Mesenchymal stem cell (in vitro differentiated cells and primary cell): ENCODE measurements at regions not wholly inside any gene's neighbourhood (a gene's known extent, or its start where the extent isn't known, plus 50 kb on each side); places are given as distances from the start of the nearest gene placed in this dataset.
A peak's percentile ranks its signal among the peaks of the same experiment; 100 is the strongest.

Experiments
- DNase-seq: peaks from one replicate; pipeline ENCODE4 v3.0.0-alpha.2; 2013
- H2AFZ ChIP-seq: one replicate; pipeline ENCODE4 v1.6.1; 2013; ENCODE audit warnings: low read depth, mild to moderate bottlenecking, control low read depth, inconsistent platforms, low read length, moderate library complexity
- H2AK5ac ChIP-seq: 2 replicates; pipeline ENCODE4 v1.6.1; 2013; ENCODE audit warnings: low read length, moderate library complexity, mild to moderate bottlenecking, inconsistent platforms; ENCODE audit not compliant: severe bottlenecking
- H2BK120ac ChIP-seq: one replicate; pipeline ENCODE4 v1.6.1; 2013; ENCODE audit warnings: low read depth, mild to moderate bottlenecking, inconsistent platforms, low read length, moderate library complexity
- H2BK12ac ChIP-seq, 2 experiments: one replicate each; pipeline ENCODE4 v1.6.1; 2013; ENCODE audit warnings: inconsistent platforms in 2 of 2, low read length in 2 of 2, mild to moderate bottlenecking in 2 of 2, moderate library complexity in 2 of 2, control low read depth in 1 of 2
- H2BK15ac ChIP-seq: one replicate; pipeline ENCODE4 v1.6.1; 2013; ENCODE audit warnings: mild to moderate bottlenecking, low read depth, inconsistent platforms; ENCODE audit not compliant: poor library complexity, severe bottlenecking
- H2BK5ac ChIP-seq: 2 replicates; pipeline ENCODE4 v1.6.1; 2013; ENCODE audit warnings: low read depth, mild to moderate bottlenecking, low read length, control low read depth, inconsistent platforms; ENCODE audit not compliant: poor library complexity, severe bottlenecking
- H3K14ac ChIP-seq, 2 experiments: one replicate each; pipeline ENCODE4 v1.6.1; 2013; ENCODE audit warnings: inconsistent platforms in 2 of 2, low read length in 2 of 2, control low read depth in 1 of 2, mild to moderate bottlenecking in 1 of 2, moderate library complexity in 1 of 2
- H3K18ac ChIP-seq, 2 experiments: one replicate each; pipeline ENCODE4 v1.6.1; 2013; ENCODE audit warnings: inconsistent platforms in 2 of 2, low read length in 2 of 2, control low read depth in 1 of 2, low read depth in 1 of 2, mild to moderate bottlenecking in 1 of 2
- H3K23ac ChIP-seq, 2 experiments: one replicate each; pipeline ENCODE4 v1.6.1; 2013; ENCODE audit warnings: inconsistent platforms in 2 of 2, low read length in 2 of 2, mild to moderate bottlenecking in 2 of 2, moderate library complexity in 2 of 2, control low read depth in 1 of 2
- H3K27ac ChIP-seq: 2 replicates; pipeline ENCODE4 v1.5.1; 2013; ENCODE audit warnings: mild to moderate bottlenecking, moderate library complexity, low read length, control low read depth, inconsistent platforms; ENCODE audit not compliant: poor library complexity, severe bottlenecking
- H3K27me3 ChIP-seq, 2 experiments: 2 replicates each; pipeline versions ENCODE4 v1.6.1 to v1.7.0; 2013; ENCODE audit warnings: low read length in 2 of 2, mild to moderate bottlenecking in 2 of 2, moderate library complexity in 2 of 2, control low read depth in 1 of 2, inconsistent platforms in 1 of 2; ENCODE audit not compliant: control insufficient read depth in 1 of 2, insufficient read depth in 1 of 2
- H3K36me3 ChIP-seq, 2 experiments: 2 replicates each; pipeline versions ENCODE4 v1.6.1 to v1.7.0; 2013; ENCODE audit warnings: low read length in 2 of 2, control low read depth in 1 of 2, inconsistent platforms in 1 of 2, low read depth in 1 of 2, mild to moderate bottlenecking in 1 of 2; ENCODE audit not compliant: insufficient read depth in 2 of 2, control insufficient read depth in 1 of 2
- H3K4ac ChIP-seq, 2 experiments: one replicate each; pipeline ENCODE4 v1.6.1; 2013; ENCODE audit warnings: inconsistent platforms in 2 of 2, low read length in 2 of 2, mild to moderate bottlenecking in 2 of 2, moderate library complexity in 2 of 2, control low read depth in 1 of 2, low read depth in 1 of 2
- H3K4me1 ChIP-seq: 2 replicates; pipeline ENCODE4 v1.6.1; 2013; ENCODE audit warnings: low read depth, low read length, control low read depth; ENCODE audit not compliant: control insufficient read depth, insufficient read depth
- H3K4me2 ChIP-seq: 2 replicates; pipeline ENCODE4 v1.6.1; 2013; ENCODE audit warnings: low read length, mild to moderate bottlenecking, inconsistent platforms; ENCODE audit not compliant: poor library complexity, severe bottlenecking
- H3K4me3 ChIP-seq, 2 experiments: 2 replicates each; pipeline versions ENCODE4 v1.5.1 to v1.7.0; 2013; ENCODE audit warnings: low read length in 2 of 2, mild to moderate bottlenecking in 2 of 2, control low read depth in 1 of 2, low read depth in 1 of 2; ENCODE audit not compliant: insufficient read depth in 1 of 2
- H3K79me1 ChIP-seq: replicated peaks from 2 replicates; pipeline ENCODE4 v1.6.1; 2013; ENCODE audit warnings: mild to moderate bottlenecking, control low read depth, low read length, inconsistent platforms; ENCODE audit not compliant: poor library complexity, severe bottlenecking
- H3K9ac ChIP-seq: 2 replicates; pipeline ENCODE4 v1.7.0; 2013; ENCODE audit warnings: mild to moderate bottlenecking, low read length, moderate library complexity
- H3K9me3 ChIP-seq: 2 replicates; pipeline ENCODE4 v1.7.0; 2013; ENCODE audit warnings: mild to moderate bottlenecking, low read length; ENCODE audit not compliant: control insufficient read depth
- H4K8ac ChIP-seq: one replicate; pipeline ENCODE4 v1.6.1; 2013; ENCODE audit warnings: inconsistent platforms, mild to moderate bottlenecking, low read length, moderate library complexity
- H4K91ac ChIP-seq: one replicate; pipeline ENCODE4 v1.6.1; 2013; ENCODE audit warnings: mild to moderate bottlenecking, low read length, inconsistent platforms
- WGBS: methylation state at CpG from one replicate; pipeline ENCODE4 v1.1.7; 2013; ENCODE audit warnings: mixed read lengths; 5-methylcytosine and 5-hydroxymethylcytosine counted together

DNA sequence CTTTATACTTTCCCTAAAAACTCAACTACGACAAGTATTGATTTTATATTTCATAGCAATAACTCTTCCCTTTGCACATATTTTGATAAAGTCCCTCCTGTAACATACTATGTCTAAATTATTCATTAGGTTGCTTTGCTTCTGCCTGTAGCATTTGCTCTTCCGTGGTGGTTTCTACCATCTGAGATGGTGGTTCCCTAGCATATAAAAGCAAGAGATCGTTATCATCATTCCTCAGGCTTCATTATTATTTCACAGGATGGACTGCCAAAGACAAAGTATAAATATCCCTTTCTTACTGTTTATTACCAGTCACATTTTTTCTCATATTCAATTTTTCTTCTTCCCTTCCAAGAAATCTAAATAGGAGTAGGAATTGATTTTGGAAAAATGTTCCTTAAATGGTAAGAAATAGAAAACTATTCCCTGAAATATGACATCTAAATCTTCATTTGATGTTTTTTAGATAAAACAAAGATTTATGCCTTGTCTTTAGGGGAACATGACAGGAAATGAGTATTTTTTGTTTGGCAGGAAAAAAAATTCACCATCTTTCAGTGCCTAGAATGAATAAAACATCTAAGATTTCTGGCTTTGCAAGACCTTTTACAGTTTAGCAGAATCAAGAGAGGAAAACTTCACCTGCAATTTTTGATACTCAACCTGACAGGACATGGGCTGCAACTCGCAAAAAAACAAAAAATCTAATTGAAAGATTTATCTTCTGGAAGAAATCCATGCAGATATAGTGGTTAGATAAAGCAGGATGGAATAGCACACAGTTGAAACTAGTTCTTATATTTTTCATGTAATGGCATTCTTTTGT is 340.0 kb downstream of the SPRY2 start:
- no peak overlapping the region for H3K27ac ChIP-seq
- no peak overlapping the region for H3K23ac ChIP-seq
- H2AFZ ChIP-seq = no peak overlapping the region
- 54% methylated on average over 2 of the region's 4 CpGs for WGBS
- no peak for DNase-seq
- no peak overlapping the region for H3K18ac ChIP-seq
- no peak overlapping the region for H2BK120ac ChIP-seq
- no peak overlapping the region for H4K91ac ChIP-seq
- H3K4me2 ChIP-seq = no peak overlapping the region
- no peak overlapping the region for H4K8ac ChIP-seq
- H3K79me1 ChIP-seq = no peaks in the 10 kb centered on the region
- H2BK5ac ChIP-seq = no peak overlapping the region
- H3K9me3 ChIP-seq = no peaks in the 10 kb centered on the region
- H3K4ac ChIP-seq = no peak overlapping the region
- no peak overlapping the region for H2BK12ac ChIP-seq
- H3K14ac ChIP-seq = no peak overlapping the region
- no peak overlapping the region for H2BK15ac ChIP-seq
- H3K4me1 ChIP-seq = no peaks in the 10 kb centered on the region
- no peaks in the 10 kb centered on the region for H3K36me3 ChIP-seq
- no peaks in the 10 kb centered on the region for H3K27me3 ChIP-seq
- H2AK5ac ChIP-seq = no peak overlapping the region
- no peak overlapping the region for H3K9ac ChIP-seq
- H3K4me3 ChIP-seq = no peak overlapping the region

DNA sequence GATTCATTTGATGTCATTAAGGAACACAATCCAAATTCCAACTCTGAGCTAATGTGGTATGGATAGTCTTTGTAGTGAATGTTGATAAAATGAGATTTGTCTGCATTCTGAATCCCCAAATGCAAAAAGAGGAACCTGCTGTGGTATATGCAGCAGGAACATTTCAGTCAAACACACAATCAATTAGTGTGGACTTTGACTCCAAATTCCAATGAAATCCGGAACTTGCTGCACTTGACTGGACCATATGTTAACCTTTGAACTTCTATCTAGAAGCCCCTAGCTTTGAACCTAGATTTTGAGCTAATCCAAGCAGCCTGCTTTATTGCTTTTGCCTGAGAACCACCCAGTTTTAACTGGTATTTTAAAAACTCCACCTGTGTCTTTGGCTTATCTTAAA is 341.3 kb downstream of the SPRY2 start:
- no peak overlapping the region for H2BK15ac ChIP-seq
- no peaks in the 10 kb centered on the region for H3K36me3 ChIP-seq
- no peak overlapping the region for H3K4me2 ChIP-seq
- H3K18ac ChIP-seq = no peak overlapping the region
- H3K27me3 ChIP-seq = no peaks in the 10 kb centered on the region
- no peak overlapping the region for H2AK5ac ChIP-seq
- H3K9me3 ChIP-seq = no peaks in the 10 kb centered on the region
- no peak overlapping the region for H3K9ac ChIP-seq
- H2BK12ac ChIP-seq = no peak overlapping the region
- H3K23ac ChIP-seq = no peak overlapping the region
- H2AFZ ChIP-seq = no peak overlapping the region
- no peak overlapping the region for H4K91ac ChIP-seq
- no peak overlapping the region for H4K8ac ChIP-seq
- H3K27ac ChIP-seq = no peak overlapping the region
- DNase-seq = no peak
- H3K4me1 ChIP-seq = no peaks in the 10 kb centered on the region
- no peak overlapping the region for H2BK5ac ChIP-seq
- H3K4ac ChIP-seq = no peak overlapping the region
- H3K4me3 ChIP-seq = no peak overlapping the region
- no peak overlapping the region for H2BK120ac ChIP-seq
- H3K79me1 ChIP-seq = no peaks in the 10 kb centered on the region
- 76% methylated on average over 1 of the region's 1 CpG for WGBS
- H3K14ac ChIP-seq = no peak overlapping the region

DNA sequence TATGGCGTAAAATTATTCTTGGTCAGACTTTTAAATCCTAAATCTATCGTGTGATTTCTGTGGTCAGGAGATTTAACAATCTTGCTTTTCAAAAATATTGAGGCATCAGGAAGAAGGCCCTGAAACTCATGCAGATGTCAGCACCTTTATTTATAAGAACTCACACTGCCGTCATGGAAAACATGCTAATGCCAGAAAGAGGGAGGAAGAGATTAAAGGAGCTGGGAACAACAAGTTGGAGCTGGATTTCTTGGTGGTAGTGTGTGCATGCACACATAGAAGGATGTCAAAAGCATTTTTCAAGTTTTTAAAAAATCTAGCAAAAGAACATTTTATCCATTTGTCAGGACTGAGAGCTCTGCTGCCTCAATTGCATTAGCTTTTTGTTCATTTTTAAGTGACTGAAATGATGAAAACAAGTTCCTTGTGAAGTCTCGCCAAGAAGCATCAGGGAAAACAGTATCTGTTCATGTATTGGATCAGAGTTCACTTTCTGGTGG is 342.5 kb downstream of the SPRY2 start:
- Histone ChIP-seq H2AFZ (no peak overlapping the region), H3K79me1 (no peaks in the 10 kb centered on the region), H2BK15ac (no peak overlapping the region), H3K4me3 (no peak overlapping the region), H3K36me3 (no peaks in the 10 kb centered on the region), H3K18ac (no peak overlapping the region), H2BK5ac (no peak overlapping the region), H2AK5ac (no peak overlapping the region), H3K27ac (no peak overlapping the region), H3K9ac (no peak overlapping the region), H3K14ac (no peak overlapping the region), H3K4me2 (no peak overlapping the region), H4K8ac (no peak overlapping the region), H3K4ac (no peak overlapping the region), H2BK120ac (no peak overlapping the region), H4K91ac (no peak overlapping the region), H3K27me3 (no peaks in the 10 kb centered on the region), H3K4me1 (no peaks in the 10 kb centered on the region), H3K23ac (no peak overlapping the region), H3K9me3 (no peaks in the 10 kb centered on the region), H2BK12ac (no peak overlapping the region)
- no peak for DNase-seq
- 92% methylated on average over 4 of the region's 4 CpGs for WGBS

- Histone ChIP-seq H3K27me3 (no peaks in the 10 kb centered on the region), H2BK12ac (no peak overlapping the region), H2AK5ac (no peak overlapping the region), H4K91ac (no peak overlapping the region), H3K18ac (no peak overlapping the region), H3K4me1 (no peaks in the 10 kb centered on the region), H3K4me2 (no peak overlapping the region), H3K79me1 (no peaks in the 10 kb centered on the region), H3K23ac (no peak overlapping the region), H3K4ac (no peak overlapping the region), H4K8ac (no peak overlapping the region), H2BK120ac (no peak overlapping the region), H3K9me3 (no peaks in the 10 kb centered on the region), H3K4me3 (no peak overlapping the region), H2AFZ (no peak overlapping the region), H2BK5ac (no peak overlapping the region), H3K36me3 (no peaks in the 10 kb centered on the region), H3K14ac (no peak overlapping the region), H3K9ac (no peak overlapping the region), H3K27ac (no peak overlapping the region), H2BK15ac (no peak overlapping the region)
- WGBS = 55% methylated on average over 3 of the region's 3 CpGs
- DNase-seq = peak; percentile 51
Measured at GRCh38 chr13:79997244-79997643, 343.7 kb downstream of the SPRY2 start.
